H1 (cell line): ENCODE measurements at regions not wholly inside any gene's neighbourhood (a gene's known extent, or its start where the extent isn't known, plus 50 kb on each side); places are given as distances from the start of the nearest gene placed in this dataset.

Source experiments
- CTCF ChIA-PET: fragments of 300-600 bp; sonication (Branson Sonifier 250); formaldehyde crosslinking; loops from one replicate; lab custom pipeline; 2021; ENCODE audit not compliant: partially characterized antibody; lab: Charles Lee
- POLR2A ChIA-PET: fragments of 300-600 bp; sonication (Branson Sonifier 250); formaldehyde crosslinking; loops from one replicate; lab custom pipeline; 2021; ENCODE audit warnings: inconsistent platforms; ENCODE audit not compliant: partially characterized antibody; lab: Charles Lee
- DNase-seq, 2 experiments: peaks; one replicate each; pipeline versions ENCODE4 v3.0.0 to v3.0.0-alpha.2; 2010 to 2022; ENCODE audit warnings: low spot score in 2 of 2, low read depth in 1 of 2, mixed read lengths in 1 of 2
- FAIRE-seq: peaks from 2 replicates; lab custom pipeline; 2011; peaks lifted over from hg19 to GRCh38; lab: Jason Lieb, UNC
- H2AFZ ChIP-seq: 2 replicates; pipeline ENCODE4 v1.8.1; 2012; ENCODE audit warnings: low read length, inconsistent platforms
- H2AK5ac ChIP-seq: 2 replicates; pipeline ENCODE4 v1.6.1; 2013; ENCODE audit warnings: low read depth, low read length
- H2BK120ac ChIP-seq: replicated peaks from 2 replicates; pipeline ENCODE3; 2013; ENCODE audit warnings: low read depth, low read length, inconsistent platforms
- H2BK12ac ChIP-seq: 2 replicates; pipeline ENCODE4 v1.6.1; 2013; ENCODE audit warnings: low read depth, low read length
- H2BK15ac ChIP-seq: 2 replicates; pipeline ENCODE4 v1.6.1; 2013; ENCODE audit warnings: low read length
- H2BK20ac ChIP-seq: 2 replicates; pipeline ENCODE4 v1.6.1; 2013; ENCODE audit warnings: low read length
- H2BK5ac ChIP-seq: 2 replicates; pipeline ENCODE4 v1.6.1; 2013; ENCODE audit warnings: low read depth, low read length
- H3K14ac ChIP-seq: 2 replicates; pipeline ENCODE4 v1.6.1; 2013; ENCODE audit warnings: inconsistent platforms; ENCODE audit not compliant: insufficient read length
- H3K18ac ChIP-seq: 2 replicates; pipeline ENCODE4 v1.6.1; 2013; ENCODE audit warnings: low read length; ENCODE audit errors: extremely low read depth
- H3K23ac ChIP-seq: 2 replicates; pipeline ENCODE4 v1.6.1; 2013; ENCODE audit warnings: inconsistent platforms; ENCODE audit not compliant: insufficient read length
- H3K23me2 ChIP-seq: 2 replicates; pipeline ENCODE4 v1.6.1; 2013; ENCODE audit warnings: low read depth, low read length
- H3K27ac ChIP-seq: 2 replicates; pipeline ENCODE4 v1.6.1; 2011; ENCODE audit warnings: low read depth, low read length, inconsistent platforms
- H3K27me3 ChIP-seq, 4 experiments: replicated peaks in 1 of 4; 1 replicate in 1 of 4; 2 replicates in 3 of 4; pipeline versions ENCODE4 v1.6.1 to v1.8.1; 2011 to 2013; ENCODE audit warnings: low read length in 3 of 4, mild to moderate bottlenecking in 3 of 4, inconsistent platforms in 2 of 4, mixed read lengths in 2 of 4, moderate library complexity in 1 of 4; ENCODE audit not compliant: control insufficient read depth in 3 of 4, insufficient read depth in 3 of 4; ENCODE audit errors: extremely low read depth in 1 of 4
- H3K36me3 ChIP-seq, 4 experiments: 2 replicates each; pipeline versions ENCODE4 v1.6.1 to v1.8.1; 2011 to 2013; ENCODE audit warnings: mild to moderate bottlenecking in 4 of 4, low read length in 3 of 4, moderate library complexity in 2 of 4, control low read depth in 1 of 4, inconsistent platforms in 1 of 4; ENCODE audit not compliant: insufficient read depth in 4 of 4, control insufficient read depth in 2 of 4
- H3K4ac ChIP-seq: replicated peaks from 2 replicates; pipeline ENCODE3; 2013; ENCODE audit warnings: low read length, low read depth, mixed read lengths, inconsistent platforms; ENCODE audit not compliant: insufficient read length
- H3K4me1 ChIP-seq, 4 experiments: replicated peaks in 1 of 4; 1 replicate in 1 of 4; 2 replicates in 3 of 4; pipeline versions ENCODE4 v1.6.1 to v1.8.1; 2011 to 2013; ENCODE audit warnings: low read length in 3 of 4, inconsistent platforms in 2 of 4, mixed read lengths in 1 of 4; ENCODE audit not compliant: insufficient read depth in 4 of 4, control insufficient read depth in 3 of 4
- H3K4me2 ChIP-seq, 2 experiments: 2 replicates each; pipeline versions ENCODE4 v1.6.1 to v1.8.1; 2011 to 2013; ENCODE audit warnings: low read depth in 2 of 2, low read length in 2 of 2, control low read depth in 1 of 2, inconsistent platforms in 1 of 2, mild to moderate bottlenecking in 1 of 2; ENCODE audit not compliant: insufficient read depth in 1 of 2
- H3K4me3 ChIP-seq, 4 experiments: fragments of 200-600, 300-600 bp in 1 of 4; sonication (generic), shearing (Covaris generic), sonication (Bioruptor Twin) in 1 of 4; 2 replicates each; pipeline versions ENCODE4 v1.5.1 to v1.8.1; 2011 to 2016; ENCODE audit warnings: low read length in 4 of 4, low read depth in 3 of 4, control low read depth in 2 of 4, inconsistent platforms in 2 of 4, mild to moderate bottlenecking in 2 of 4, mixed read lengths in 1 of 4, moderate library complexity in 1 of 4; ENCODE audit not compliant: insufficient read depth in 2 of 4; ENCODE audit errors: extremely low read depth in 1 of 4
- H3K56ac ChIP-seq: replicated peaks from 2 replicates; pipeline ENCODE3; 2013; ENCODE audit warnings: low read depth, mild to moderate bottlenecking, mixed read lengths, low read length, inconsistent platforms; ENCODE audit not compliant: insufficient read length
- H3K79me1 ChIP-seq: 2 replicates; pipeline ENCODE4 v1.6.1; 2013; ENCODE audit warnings: low read depth, low read length, control low read depth
- H3K79me2 ChIP-seq, 2 experiments: 2 replicates each; pipeline versions ENCODE4 v1.6.1 to v1.8.1; 2012 to 2013; ENCODE audit warnings: low read length in 2 of 2, mild to moderate bottlenecking in 2 of 2, inconsistent platforms in 1 of 2; ENCODE audit not compliant: insufficient read depth in 2 of 2, control insufficient read depth in 1 of 2
- H3K9ac ChIP-seq, 4 experiments: replicated peaks in 1 of 4; 1 replicate in 1 of 4; 2 replicates in 3 of 4; pipeline versions ENCODE4 v1.6.1 to v1.8.1; 2011 to 2013; ENCODE audit warnings: low read depth in 3 of 4, low read length in 3 of 4, control low read depth in 2 of 4, mild to moderate bottlenecking in 2 of 4, moderate library complexity in 2 of 4, inconsistent platforms in 1 of 4; ENCODE audit errors: extremely low read depth in 1 of 4
- H3K9me3 ChIP-seq, 2 experiments: 2 replicates each; pipeline versions ENCODE4 v1.6.1 to v1.8.1; 2012 to 2013; ENCODE audit warnings: mild to moderate bottlenecking in 2 of 2, moderate library complexity in 2 of 2, control low read depth in 1 of 2, inconsistent platforms in 1 of 2, low read depth in 1 of 2, low read length in 1 of 2, mixed read lengths in 1 of 2; ENCODE audit not compliant: insufficient read depth in 2 of 2
- H4K20me1 ChIP-seq, 2 experiments: replicated peaks in 1 of 2; 2 replicates each; pipeline versions ENCODE3 to v1.8.1; 2011 to 2013; ENCODE audit warnings: inconsistent platforms in 2 of 2, low read length in 2 of 2, mild to moderate bottlenecking in 1 of 2; ENCODE audit not compliant: insufficient read depth in 2 of 2, control insufficient read depth in 1 of 2
- H4K5ac ChIP-seq: 2 replicates; pipeline ENCODE4 v1.6.1; 2013; ENCODE audit warnings: low read length, low read depth, mixed read lengths, inconsistent platforms; ENCODE audit not compliant: insufficient read length
- H4K8ac ChIP-seq: 2 replicates; pipeline ENCODE4 v1.8.0; 2013; ENCODE audit warnings: mild to moderate bottlenecking, moderate library complexity, low read length, inconsistent platforms; ENCODE audit not compliant: insufficient read depth; ENCODE audit errors: extremely low read depth
- H4K91ac ChIP-seq: replicated peaks from 2 replicates; pipeline ENCODE3; 2013; ENCODE audit warnings: low read length, mixed read lengths, inconsistent platforms; ENCODE audit not compliant: insufficient read length
- KDM1A ChIP-seq: fragments of 200-600, 300-600 bp; sonication (generic); IDR thresholded peaks from 2 replicates; pipeline ENCODE4 v1.7.1; 2016; ENCODE audit warnings: mild to moderate bottlenecking, low read length, borderline replicate concordance
- SIN3A ChIP-seq, 2 experiments: IDR thresholded peaks in 1 of 2; conservative IDR thresholded peaks in 1 of 2; 2 replicates each; pipeline ENCODE4 v1.6.1; 2011 to 2012; ENCODE audit warnings: low read length in 2 of 2, improper control_type of control experiment in 1 of 2, low read depth in 1 of 2, mild to moderate bottlenecking in 1 of 2

DNA sequence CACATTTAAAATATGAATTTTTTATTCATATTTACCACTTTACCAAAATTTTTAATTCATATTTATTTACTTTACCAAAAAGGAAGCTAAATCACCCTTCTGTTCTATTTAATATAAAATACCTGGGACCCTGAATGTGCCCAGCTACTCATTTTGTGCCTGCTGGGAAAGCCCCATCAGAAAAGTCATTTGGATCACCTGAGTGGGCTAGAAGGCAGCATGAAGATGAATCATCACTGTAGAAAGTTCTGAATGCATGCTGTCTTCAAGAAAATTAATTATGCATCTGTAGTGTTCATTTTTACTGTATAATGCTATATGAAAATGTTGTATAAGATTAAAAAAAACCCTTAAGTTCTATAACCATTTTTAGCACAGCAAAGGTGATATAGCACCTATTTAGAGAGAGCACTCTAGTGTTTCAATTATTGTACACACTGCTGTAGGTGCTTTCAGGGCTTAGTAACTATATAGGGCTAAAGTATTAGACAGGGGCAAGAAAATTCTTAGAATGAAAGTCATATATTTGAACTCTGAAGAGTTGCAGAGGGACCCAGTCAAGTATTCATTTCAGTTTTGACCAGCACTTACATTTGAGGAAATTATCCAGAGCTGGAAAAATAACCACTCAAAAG, 175.1 kb downstream of the NFKBIZ start:
- POLR2A ChIA-PET, result no interaction called here

More for the DNA sequence above, 175.1 kb downstream of the NFKBIZ start:
- H3K79me1 ChIP-seq, result no peaks in the 10 kb centered on the region
- H3K14ac ChIP-seq, result no peak overlapping the region
- H3K56ac ChIP-seq, result no peak overlapping the region
- H2BK5ac ChIP-seq, result no peak overlapping the region
- no peaks in the 10 kb centered on the region for H3K9me3 ChIP-seq
- H3K79me2 ChIP-seq, result no peaks in the 10 kb centered on the region
- no peak overlapping the region for H2BK20ac ChIP-seq
- H4K20me1 ChIP-seq, result no peaks in the 10 kb centered on the region
- H3K23ac ChIP-seq, result no peak overlapping the region
- FAIRE-seq (no peak), DNase-seq (no peak)
- no peak overlapping the region for H3K27ac ChIP-seq
- H2BK15ac ChIP-seq, result no peak overlapping the region
- no peak overlapping the region for H4K8ac ChIP-seq
- H3K27me3 ChIP-seq, result no peaks in the 10 kb centered on the region
- H2AK5ac ChIP-seq, result no peak overlapping the region
- H2BK12ac ChIP-seq, result no peak overlapping the region
- H4K5ac ChIP-seq, result no peak overlapping the region
- H2BK120ac ChIP-seq, result no peak overlapping the region
- H3K23me2 ChIP-seq, result no peaks in the 10 kb centered on the region
- no peaks in the 10 kb centered on the region for H3K36me3 ChIP-seq
- no peak overlapping the region for H3K9ac ChIP-seq
- H3K4me3 ChIP-seq, result no peak overlapping the region
- CTCF ChIA-PET, result interaction anchor here (1.2 kb wide), 1 partner anchor 13 kb away, joined by 3 read pairs; no protein-coding TSS in a partner anchor
- no peak overlapping the region for H3K4ac ChIP-seq
- TF ChIP-seq SIN3A (conservative IDR thresholded peaks at IDR 0.05 in 1 of 2, IDR thresholded peaks at IDR 0.05 in 1 of 2; ENCODE audit: low read depth in 1 of 2, low read length in 2 of 2), result no peak
- TF ChIP-seq KDM1A, result no peak
- no peak overlapping the region for H3K18ac ChIP-seq
- no peak overlapping the region for H2AFZ ChIP-seq
- H4K91ac ChIP-seq, result no peak overlapping the region
- H3K4me2 ChIP-seq, result no peak overlapping the region
- H3K4me1 ChIP-seq, result no peaks in the 10 kb centered on the region
